Epithelial cell of esophagus (primary cell): ENCODE measurements at regions not wholly inside any gene's neighbourhood (a gene's known extent, or its start where the extent isn't known, plus 50 kb on each side); places are given as distances from the start of the nearest gene placed in this dataset.

Source experiments
- DNase-seq: peaks from one replicate; pipeline ENCODE4 v3.0.0; 2010; ENCODE audit warnings: low read depth
- H3K4me3 ChIP-seq: 2 replicates; pipeline ENCODE4 v1.5.1; 2011; ENCODE audit warnings: mild to moderate bottlenecking, low read length, control low read depth
- CTCF ChIP-seq: IDR thresholded peaks from 2 replicates; pipeline ENCODE4 v1.5.1; 2011; ENCODE audit warnings: low read depth, mild to moderate bottlenecking, low read length, control low read depth, inconsistent platforms; ENCODE audit not compliant: insufficient read depth; ENCODE audit errors: missing control alignments

- no peak for TF ChIP-seq CTCF
Measured at GRCh38 chr10:80708185-80708584, 170.5 kb downstream of the SH2D4B start.

DNA sequence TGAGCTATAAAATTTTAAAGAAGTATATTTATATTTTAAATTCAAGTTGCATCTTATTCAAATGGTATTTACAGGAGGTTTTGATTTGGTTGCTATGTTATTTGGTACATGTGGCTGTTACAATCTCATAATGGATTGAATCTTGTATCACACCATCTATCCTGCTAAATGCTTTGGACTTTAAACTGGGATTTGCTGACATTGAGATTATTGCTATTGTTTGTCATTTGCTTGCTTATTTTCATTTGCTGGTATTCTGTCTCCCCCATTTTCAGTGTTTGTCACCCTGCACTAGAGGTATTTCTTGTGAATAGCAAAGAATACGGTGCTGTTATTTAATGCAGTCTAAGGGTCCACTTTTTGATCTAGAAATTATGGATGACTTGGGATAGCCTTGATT is 171.1 kb downstream of the SH2D4B start:
- H3K4me3 ChIP-seq, result no peak overlapping the region
- DNase-seq, result no peak
- TF ChIP-seq CTCF, result no peak

More at GRCh38 chr10:80708185-80708584, 170.5 kb downstream of the SH2D4B start:
- no peak for DNase-seq
- no peak overlapping the region for H3K4me3 ChIP-seq

GRCh38 chr10:80709866-80710265 is 172.2 kb downstream of the SH2D4B start:
- DNase-seq, result no peak
- no peak for TF ChIP-seq CTCF
- no peak overlapping the region for H3K4me3 ChIP-seq

DNA sequence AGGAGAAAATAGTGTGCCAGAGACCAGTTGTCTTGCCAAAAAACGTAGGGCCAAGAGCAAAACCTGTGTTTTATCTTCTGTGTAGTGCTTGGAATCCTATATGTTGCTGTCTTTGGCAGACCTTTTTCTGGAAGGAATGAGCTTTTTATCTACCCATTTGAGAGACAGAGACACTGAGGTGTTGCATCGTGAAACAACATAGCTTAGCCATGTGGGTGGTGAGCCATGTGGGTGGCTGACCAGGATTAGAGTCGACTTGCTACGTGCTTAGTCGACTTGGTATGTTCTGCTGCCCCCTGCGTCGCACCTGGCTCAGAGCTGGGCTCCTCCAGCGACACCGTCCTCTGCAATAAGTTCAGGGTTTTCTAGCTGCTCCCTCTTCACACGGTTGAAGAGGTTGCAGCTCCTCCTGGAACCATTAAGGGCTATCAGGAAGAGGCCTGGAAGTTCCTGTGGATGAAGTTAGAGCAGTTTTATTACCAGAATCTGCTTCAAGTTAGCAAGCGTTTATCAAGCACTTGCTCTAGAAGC is 175.8 kb downstream of the SH2D4B start:
- TF ChIP-seq CTCF, result no peak
- no peak overlapping the region for H3K4me3 ChIP-seq
- DNase-seq, result no peak

DNA sequence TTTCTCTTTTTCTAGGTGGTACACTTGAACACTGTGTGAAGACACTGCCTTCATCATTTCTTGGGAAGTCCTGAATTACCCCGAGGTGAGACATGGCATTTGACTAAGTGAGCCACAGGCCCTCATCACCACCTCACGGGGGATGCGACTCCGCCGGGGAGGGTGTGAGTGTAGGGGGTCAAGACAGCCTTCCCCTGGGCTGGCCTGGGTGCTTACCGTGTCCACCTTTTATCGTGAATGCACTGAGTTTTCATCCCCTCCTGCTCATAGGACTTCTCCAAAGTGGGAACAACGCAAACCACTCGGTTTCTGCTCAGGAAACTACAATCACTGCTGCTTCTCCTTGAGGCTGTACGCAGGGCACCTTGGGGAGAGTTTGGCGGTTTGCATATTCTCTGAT is 176.9 kb downstream of the SH2D4B start:
- DNase-seq, result no peak
- H3K4me3 ChIP-seq, result no peak overlapping the region
- no peak for TF ChIP-seq CTCF

DNA sequence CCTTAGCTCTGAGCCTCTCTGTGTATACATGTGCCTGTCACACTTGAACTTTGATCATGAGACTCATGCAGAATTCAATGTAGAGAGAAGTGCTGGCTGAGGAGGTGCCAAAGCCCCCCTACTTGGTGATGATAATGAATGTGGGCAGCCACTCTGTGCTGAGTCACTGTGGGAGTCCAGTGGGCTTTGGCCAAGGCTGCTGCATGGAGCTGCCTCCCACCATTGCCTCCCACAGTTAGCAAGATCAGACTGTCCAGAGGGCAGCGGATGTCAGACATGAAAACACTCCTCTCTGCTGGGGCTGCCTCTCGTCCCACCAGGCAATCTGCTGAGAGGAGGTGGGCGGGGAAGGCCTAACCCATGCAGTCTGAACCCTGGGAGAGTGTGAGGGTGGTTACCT is 180.3 kb downstream of the SH2D4B start:
- TF ChIP-seq CTCF, result no peak
- DNase-seq, result no peak
- H3K4me3 ChIP-seq, result no peak overlapping the region

- no peak for DNase-seq
- H3K4me3 ChIP-seq, result no peak overlapping the region
- TF ChIP-seq CTCF, result no peak
Measured at GRCh38 chr10:80719935-80720334, 182.2 kb downstream of the SH2D4B start.
